HEK293 (cell line): ENCODE measurements at regions not wholly inside any gene's neighbourhood (a gene's known extent, or its start where the extent isn't known, plus 50 kb on each side); places are given as distances from the start of the nearest gene placed in this dataset.

Experiments
- CTCF ChIA-PET: fragments of 350-600 bp; formaldehyde crosslinking; extraction: SDS; loops from one replicate; lab custom pipeline; 2021; ENCODE audit warnings: antibody characterized with exemption; lab: Yijun Ruan, JAX
- POLR2A ChIA-PET: fragments of 300-600 bp; formaldehyde crosslinking; extraction: SDS; loops from one replicate; lab custom pipeline; 2020; ENCODE audit warnings: antibody characterized with exemption, inconsistent platforms; lab: Yijun Ruan, JAX
- H3K27ac ChIP-seq: fragments of 200-500 bp; sonication (Bioruptor generic); 2 replicates; pipeline ENCODE4 v1.5.1; 2014; ENCODE audit warnings: low read depth, low read length, control low read depth, inconsistent platforms; ENCODE audit errors: extremely low read depth
- H3K36me3 ChIP-seq, 2 experiments: fragments of 200-500 bp in 1 of 2; sonication (Bioruptor generic) in 1 of 2; 1 replicate in 1 of 2; 2 replicates in 1 of 2; pipeline ENCODE4 v1.5.1; 2014 to 2017; ENCODE audit warnings: inconsistent platforms in 2 of 2, low read length in 2 of 2; ENCODE audit not compliant: control insufficient read depth in 2 of 2, insufficient read depth in 1 of 2
- H3K4me1 ChIP-seq: fragments of 200-500 bp; sonication (Bioruptor generic); 2 replicates; pipeline ENCODE4 v1.5.1; 2014; ENCODE audit warnings: mild to moderate bottlenecking, low read length, inconsistent platforms; ENCODE audit not compliant: control insufficient read depth, insufficient read depth
- H3K4me3 ChIP-seq: 2 replicates; pipeline ENCODE4 v1.5.1; 2011; ENCODE audit warnings: low read depth, mild to moderate bottlenecking, control low read depth, low read length, moderate library complexity
- H3K9me3 ChIP-seq: fragments of 200-500 bp; sonication (Bioruptor generic); 2 replicates; pipeline ENCODE4 v1.5.1; 2014; ENCODE audit warnings: low read depth, low read length, inconsistent platforms; ENCODE audit not compliant: control insufficient read depth, insufficient read depth
- EGR2 ChIP-seq: fragments of 450-650 bp; formaldehyde crosslinking; IDR thresholded peaks from 2 replicates; pipeline ENCODE4 v1.5.1; 2016; ENCODE audit warnings: low read depth, missing biosample characterization, missing genetic modification characterization
- GLI4 ChIP-seq: fragments of 450-650 bp; formaldehyde crosslinking; IDR thresholded peaks from 2 replicates; pipeline ENCODE4 v1.5.1; 2016; ENCODE audit warnings: missing biosample characterization, missing genetic modification characterization
- GLIS2 ChIP-seq: fragments of 450-650 bp; formaldehyde crosslinking; IDR thresholded peaks from 2 replicates; pipeline ENCODE4 v1.5.1; 2016; ENCODE audit warnings: missing biosample characterization, missing genetic modification characterization
- WT1 ChIP-seq: fragments of 450-650 bp; formaldehyde crosslinking; IDR thresholded peaks from 2 replicates; pipeline ENCODE4 v1.5.1; 2016; ENCODE audit warnings: missing biosample characterization, missing genetic modification characterization
- ZNF114 ChIP-seq: fragments of 450-650 bp; formaldehyde crosslinking; IDR thresholded peaks from 2 replicates; pipeline ENCODE4 v1.5.0; 2017; ENCODE audit warnings: missing biosample characterization, missing genetic modification characterization
- ZNF121 ChIP-seq: fragments of 450-650 bp; formaldehyde crosslinking; IDR thresholded peaks from 2 replicates; pipeline ENCODE4 v1.5.1; 2016; ENCODE audit warnings: missing biosample characterization, missing genetic modification characterization
- ZNF132 ChIP-seq: fragments of 450-650 bp; formaldehyde crosslinking; IDR thresholded peaks from 2 replicates; pipeline ENCODE4 v1.5.1; 2017; ENCODE audit warnings: missing biosample characterization, missing genetic modification characterization, borderline replicate concordance
- ZNF138 ChIP-seq: fragments of 450-650 bp; formaldehyde crosslinking; IDR thresholded peaks from 2 replicates; pipeline ENCODE4 v1.5.1; 2016; ENCODE audit warnings: missing biosample characterization, missing genetic modification characterization, borderline replicate concordance
- ZNF146 ChIP-seq: fragments of 450-650 bp; formaldehyde crosslinking; IDR thresholded peaks from 2 replicates; pipeline ENCODE4 v1.5.1; 2016; ENCODE audit warnings: missing biosample characterization, missing genetic modification characterization
- ZNF184 ChIP-seq: fragments of 450-650 bp; IDR thresholded peaks from 2 replicates; pipeline ENCODE4 v1.5.1; 2018; ENCODE audit warnings: missing biosample characterization, mild to moderate bottlenecking, missing genetic modification characterization
- ZNF292 ChIP-seq: fragments of 450-650 bp; formaldehyde crosslinking; IDR thresholded peaks from 2 replicates; pipeline ENCODE4 v1.5.1; 2016; ENCODE audit warnings: low read depth, missing biosample characterization, missing genetic modification characterization, borderline replicate concordance
- ZNF521 ChIP-seq: fragments of 450-650 bp; formaldehyde crosslinking; IDR thresholded peaks from 2 replicates; pipeline ENCODE4 v1.5.1; 2017; ENCODE audit warnings: missing biosample characterization, mild to moderate bottlenecking, missing genetic modification characterization
- ZNF530 ChIP-seq: fragments of 450-650 bp; formaldehyde crosslinking; IDR thresholded peaks from 2 replicates; pipeline ENCODE4 v1.5.1; 2016; ENCODE audit warnings: low read depth, missing biosample characterization, missing genetic modification characterization
- ZNF548 ChIP-seq: fragments of 450-650 bp; formaldehyde crosslinking; IDR thresholded peaks from 2 replicates; pipeline ENCODE4 v1.5.1; 2016; ENCODE audit warnings: missing biosample characterization, missing genetic modification characterization
- ZNF549 ChIP-seq: fragments of 450-650 bp; IDR thresholded peaks from 2 replicates; pipeline ENCODE4 v1.5.1; 2018; ENCODE audit warnings: missing biosample characterization, missing genetic modification characterization, mild to moderate bottlenecking, inconsistent platforms, moderate library complexity
- ZNF571 ChIP-seq: fragments of 450-650 bp; formaldehyde crosslinking; IDR thresholded peaks from 2 replicates; pipeline ENCODE4 v1.5.0; 2017; ENCODE audit warnings: missing biosample characterization, missing genetic modification characterization
- ZNF660 ChIP-seq: fragments of 450-650 bp; IDR thresholded peaks from 2 replicates; pipeline ENCODE4 v1.5.1; 2018; ENCODE audit warnings: missing biosample characterization, mild to moderate bottlenecking, missing genetic modification characterization
- ZNF670 ChIP-seq: fragments of 450-650 bp; formaldehyde crosslinking; IDR thresholded peaks from 2 replicates; pipeline ENCODE4 v1.5.1; 2016; ENCODE audit warnings: missing biosample characterization, missing genetic modification characterization, low read depth
- TF ChIP-seq, protein P1 (sequence below): fragments of 450-650 bp; formaldehyde crosslinking; IDR thresholded peaks from 2 replicates; pipeline ENCODE4 v1.5.1; 2016; ENCODE audit warnings: missing biosample characterization, missing genetic modification characterization
- TF ChIP-seq, protein P2 (sequence below): fragments of 450-650 bp; formaldehyde crosslinking; IDR thresholded peaks from 2 replicates; pipeline ENCODE4 v1.5.1; 2016; ENCODE audit warnings: missing biosample characterization, missing genetic modification characterization
- TF ChIP-seq, protein P3 (sequence below): fragments of 450-650 bp; formaldehyde crosslinking; IDR thresholded peaks from 2 replicates; pipeline ENCODE4 v1.5.1; 2016; ENCODE audit warnings: missing biosample characterization, missing genetic modification characterization
- TF ChIP-seq, protein P4 (sequence below): fragments of 450-650 bp; formaldehyde crosslinking; IDR thresholded peaks from 2 replicates; pipeline ENCODE4 v1.5.1; 2016; ENCODE audit warnings: missing biosample characterization, missing genetic modification characterization
- TF ChIP-seq, protein P5 (sequence below): fragments of 450-650 bp; formaldehyde crosslinking; IDR thresholded peaks from 2 replicates; pipeline ENCODE4 v1.5.1; 2016; ENCODE audit warnings: missing biosample characterization, missing genetic modification characterization
- TF ChIP-seq, protein P6 (sequence below): sonication (generic); formaldehyde crosslinking; IDR thresholded peaks from 2 replicates; pipeline ENCODE4 v1.8.1; 2022; ENCODE audit warnings: mild to moderate bottlenecking, moderate library complexity, missing genetic modification reagents
- TF ChIP-seq, protein P7 (sequence below): fragments of 450-650 bp; formaldehyde crosslinking; IDR thresholded peaks from 2 replicates; pipeline ENCODE4 v1.5.1; 2016; ENCODE audit warnings: missing biosample characterization, missing genetic modification characterization

DNA sequence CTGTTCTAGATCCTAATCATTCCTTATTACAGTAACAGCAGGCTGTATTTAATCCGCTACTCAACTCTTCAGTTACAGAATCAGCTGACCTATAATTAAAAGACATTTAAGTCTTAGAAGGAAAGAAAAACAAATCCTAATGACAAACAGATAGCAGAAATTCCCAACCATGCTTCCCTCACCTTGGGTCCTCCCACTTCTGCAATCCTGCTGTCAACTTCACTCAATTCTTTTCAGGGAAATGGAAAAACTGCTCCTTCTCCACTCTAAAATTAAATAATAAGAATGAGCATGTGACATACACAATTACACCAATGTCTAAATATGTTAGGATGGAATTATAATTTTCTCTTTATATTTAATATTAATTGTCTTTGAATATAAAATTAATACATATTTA lies 182.6 kb upstream of the LYPLAL1 start:
- H3K4me3 ChIP-seq, result no peak overlapping the region
- CTCF ChIA-PET, result no interaction called here
- POLR2A ChIA-PET, result no interaction called here
- H3K36me3 ChIP-seq, result no peaks in the 10 kb centered on the region
- no peak overlapping the region for H3K27ac ChIP-seq
- no peaks in the 10 kb centered on the region for H3K4me1 ChIP-seq
- H3K9me3 ChIP-seq, result no peaks in the 10 kb centered on the region
- no peak for TF ChIP-seq ZNF530 (tag by site-specific recombination)
- no peak for TF ChIP-seq ZNF132 (tag by site-specific recombination)
- TF ChIP-seq, protein P1, sequence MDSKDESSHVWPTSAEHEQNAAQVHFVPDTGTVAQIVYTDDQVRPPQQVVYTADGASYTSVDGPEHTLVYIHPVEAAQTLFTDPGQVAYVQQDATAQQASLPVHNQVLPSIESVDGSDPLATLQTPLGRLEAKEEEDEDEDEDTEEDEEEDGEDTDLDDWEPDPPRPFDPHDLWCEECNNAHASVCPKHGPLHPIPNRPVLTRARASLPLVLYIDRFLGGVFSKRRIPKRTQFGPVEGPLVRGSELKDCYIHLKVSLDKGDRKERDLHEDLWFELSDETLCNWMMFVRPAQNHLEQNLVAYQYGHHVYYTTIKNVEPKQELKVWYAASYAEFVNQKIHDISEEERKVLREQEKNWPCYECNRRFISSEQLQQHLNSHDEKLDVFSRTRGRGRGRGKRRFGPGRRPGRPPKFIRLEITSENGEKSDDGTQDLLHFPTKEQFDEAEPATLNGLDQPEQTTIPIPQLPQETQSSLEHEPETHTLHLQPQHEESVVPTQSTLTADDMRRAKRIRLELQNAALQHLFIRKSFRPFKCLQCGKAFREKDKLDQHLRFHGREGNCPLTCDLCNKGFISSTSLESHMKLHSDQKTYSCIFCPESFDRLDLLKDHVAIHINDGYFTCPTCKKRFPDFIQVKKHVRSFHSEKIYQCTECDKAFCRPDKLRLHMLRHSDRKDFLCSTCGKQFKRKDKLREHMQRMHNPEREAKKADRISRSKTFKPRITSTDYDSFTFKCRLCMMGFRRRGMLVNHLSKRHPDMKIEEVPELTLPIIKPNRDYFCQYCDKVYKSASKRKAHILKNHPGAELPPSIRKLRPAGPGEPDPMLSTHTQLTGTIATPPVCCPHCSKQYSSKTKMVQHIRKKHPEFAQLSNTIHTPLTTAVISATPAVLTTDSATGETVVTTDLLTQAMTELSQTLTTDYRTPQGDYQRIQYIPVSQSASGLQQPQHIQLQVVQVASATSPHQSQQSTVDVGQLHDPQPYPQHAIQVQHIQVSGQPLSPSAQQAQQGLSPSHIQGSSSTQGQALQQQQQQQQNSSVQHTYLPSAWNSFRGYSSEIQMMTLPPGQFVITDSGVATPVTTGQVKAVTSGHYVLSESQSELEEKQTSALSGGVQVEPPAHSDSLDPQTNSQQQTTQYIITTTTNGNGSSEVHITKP (tag by site-specific recombination), result no peak
- TF ChIP-seq ZNF548, result no peak
- TF ChIP-seq ZNF660 (tag by site-specific recombination), result no peak
- TF ChIP-seq, protein P2, sequence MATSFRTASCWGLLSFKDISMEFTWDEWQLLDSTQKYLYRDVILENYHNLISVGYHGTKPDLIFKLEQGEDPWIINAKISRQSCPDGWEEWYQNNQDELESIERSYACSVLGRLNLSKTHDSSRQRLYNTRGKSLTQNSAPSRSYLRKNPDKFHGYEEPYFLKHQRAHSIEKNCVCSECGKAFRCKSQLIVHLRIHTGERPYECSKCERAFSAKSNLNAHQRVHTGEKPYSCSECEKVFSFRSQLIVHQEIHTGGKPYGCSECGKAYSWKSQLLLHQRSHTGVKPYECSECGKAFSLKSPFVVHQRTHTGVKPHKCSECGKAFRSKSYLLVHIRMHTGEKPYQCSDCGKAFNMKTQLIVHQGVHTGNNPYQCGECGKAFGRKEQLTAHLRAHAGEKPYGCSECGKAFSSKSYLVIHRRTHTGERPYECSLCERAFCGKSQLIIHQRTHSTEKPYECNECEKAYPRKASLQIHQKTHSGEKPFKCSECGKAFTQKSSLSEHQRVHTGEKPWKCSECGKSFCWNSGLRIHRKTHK (tag by site-specific recombination), result no peak
- TF ChIP-seq GLIS2, result no peak
- TF ChIP-seq ZNF184 (tag by site-specific recombination), result no peak
- TF ChIP-seq, protein P3, sequence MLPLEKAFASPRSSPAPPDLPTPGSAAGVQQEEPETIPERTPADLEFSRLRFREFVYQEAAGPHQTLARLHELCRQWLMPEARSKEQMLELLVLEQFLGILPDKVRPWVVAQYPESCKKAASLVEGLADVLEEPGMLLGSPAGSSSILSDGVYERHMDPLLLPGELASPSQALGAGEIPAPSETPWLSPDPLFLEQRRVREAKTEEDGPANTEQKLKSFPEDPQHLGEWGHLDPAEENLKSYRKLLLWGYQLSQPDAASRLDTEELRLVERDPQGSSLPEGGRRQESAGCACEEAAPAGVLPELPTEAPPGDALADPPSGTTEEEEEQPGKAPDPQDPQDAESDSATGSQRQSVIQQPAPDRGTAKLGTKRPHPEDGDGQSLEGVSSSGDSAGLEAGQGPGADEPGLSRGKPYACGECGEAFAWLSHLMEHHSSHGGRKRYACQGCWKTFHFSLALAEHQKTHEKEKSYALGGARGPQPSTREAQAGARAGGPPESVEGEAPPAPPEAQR (tag by site-specific recombination), result no peak
- TF ChIP-seq ZNF121, result no peak
- TF ChIP-seq, protein P4, sequence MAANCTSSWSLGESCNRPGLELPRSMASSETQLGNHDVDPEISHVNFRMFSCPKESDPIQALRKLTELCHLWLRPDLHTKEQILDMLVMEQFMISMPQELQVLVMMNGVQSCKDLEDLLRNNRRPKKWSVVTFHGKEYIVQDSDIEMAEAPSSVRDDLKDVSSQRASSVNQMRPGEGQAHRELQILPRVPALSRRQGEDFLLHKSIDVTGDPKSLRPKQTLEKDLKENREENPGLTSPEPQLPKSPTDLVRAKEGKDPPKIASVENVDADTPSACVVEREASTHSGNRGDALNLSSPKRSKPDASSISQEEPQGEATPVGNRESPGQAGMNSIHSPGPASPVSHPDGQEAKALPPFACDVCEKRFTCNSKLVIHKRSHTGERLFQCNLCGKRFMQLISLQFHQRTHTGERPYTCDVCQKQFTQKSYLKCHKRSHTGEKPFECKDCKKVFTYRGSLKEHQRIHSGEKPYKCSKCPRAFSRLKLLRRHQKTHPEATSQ (tag by site-specific recombination), result no peak
- no peak for TF ChIP-seq ZNF670 (tag by site-specific recombination)
- TF ChIP-seq EGR2, result no peak
- TF ChIP-seq ZNF146 (tag by site-specific recombination), result no peak

DNA sequence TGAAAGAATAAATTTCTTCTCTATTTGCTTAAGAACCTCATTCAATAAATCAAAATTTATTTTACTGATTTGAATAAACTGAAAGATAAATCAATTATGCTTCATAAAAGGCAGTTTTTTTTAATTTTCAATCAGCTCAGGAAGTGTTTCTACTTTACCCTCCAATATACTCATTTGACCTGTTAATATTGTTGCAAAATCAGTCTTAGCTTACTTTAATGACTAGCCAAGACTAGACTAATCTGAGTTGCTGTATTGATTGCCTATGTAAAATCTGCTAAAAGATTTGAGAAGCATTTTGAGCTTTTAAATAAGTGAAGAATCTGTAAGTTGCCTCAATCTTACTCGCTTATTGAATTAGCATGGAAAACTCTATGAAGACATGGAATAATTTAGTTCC lies 179.1 kb upstream of the LYPLAL1 start:
- no peak overlapping the region for H3K27ac ChIP-seq
- CTCF ChIA-PET, result interaction anchor here (0.6 kb wide), 2 partner anchors 179 to 669 kb away, joined by 3 read pairs; no protein-coding TSS in a partner anchor
- H3K4me1 ChIP-seq, result no peaks in the 10 kb centered on the region
- no peak overlapping the region for H3K4me3 ChIP-seq
- H3K36me3 ChIP-seq, result no peaks in the 10 kb centered on the region
- no peaks in the 10 kb centered on the region for H3K9me3 ChIP-seq
- POLR2A ChIA-PET, result no interaction called here
- no peak for TF ChIP-seq ZNF571 (tag by site-specific recombination)
- TF ChIP-seq, protein P5, sequence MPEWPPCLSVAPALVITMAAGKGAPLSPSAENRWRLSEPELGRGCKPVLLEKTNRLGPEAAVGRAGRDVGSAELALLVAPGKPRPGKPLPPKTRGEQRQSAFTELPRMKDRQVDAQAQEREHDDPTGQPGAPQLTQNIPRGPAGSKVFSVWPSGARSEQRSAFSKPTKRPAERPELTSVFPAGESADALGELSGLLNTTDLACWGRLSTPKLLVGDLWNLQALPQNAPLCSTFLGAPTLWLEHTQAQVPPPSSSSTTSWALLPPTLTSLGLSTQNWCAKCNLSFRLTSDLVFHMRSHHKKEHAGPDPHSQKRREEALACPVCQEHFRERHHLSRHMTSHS (tag by site-specific recombination), result no peak
- TF ChIP-seq ZNF549, result no peak
- no peak for TF ChIP-seq ZNF292 (tag by site-specific recombination)
- no peak for TF ChIP-seq ZNF521
- no peak for TF ChIP-seq ZNF114 (tag by site-specific recombination)
- TF ChIP-seq ZNF138 (tag by site-specific recombination), result no peak
- TF ChIP-seq GLI4 (tag by site-specific recombination), result no peak
- TF ChIP-seq, protein P6, sequence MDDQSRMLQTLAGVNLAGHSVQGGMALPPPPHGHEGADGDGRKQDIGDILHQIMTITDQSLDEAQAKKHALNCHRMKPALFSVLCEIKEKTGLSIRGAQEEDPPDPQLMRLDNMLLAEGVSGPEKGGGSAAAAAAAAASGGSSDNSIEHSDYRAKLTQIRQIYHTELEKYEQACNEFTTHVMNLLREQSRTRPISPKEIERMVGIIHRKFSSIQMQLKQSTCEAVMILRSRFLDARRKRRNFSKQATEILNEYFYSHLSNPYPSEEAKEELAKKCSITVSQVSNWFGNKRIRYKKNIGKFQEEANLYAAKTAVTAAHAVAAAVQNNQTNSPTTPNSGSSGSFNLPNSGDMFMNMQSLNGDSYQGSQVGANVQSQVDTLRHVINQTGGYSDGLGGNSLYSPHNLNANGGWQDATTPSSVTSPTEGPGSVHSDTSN (CRISPR knock-in tag), result no peak
- TF ChIP-seq WT1 (tag by site-specific recombination), result no peak
- TF ChIP-seq, protein P7, sequence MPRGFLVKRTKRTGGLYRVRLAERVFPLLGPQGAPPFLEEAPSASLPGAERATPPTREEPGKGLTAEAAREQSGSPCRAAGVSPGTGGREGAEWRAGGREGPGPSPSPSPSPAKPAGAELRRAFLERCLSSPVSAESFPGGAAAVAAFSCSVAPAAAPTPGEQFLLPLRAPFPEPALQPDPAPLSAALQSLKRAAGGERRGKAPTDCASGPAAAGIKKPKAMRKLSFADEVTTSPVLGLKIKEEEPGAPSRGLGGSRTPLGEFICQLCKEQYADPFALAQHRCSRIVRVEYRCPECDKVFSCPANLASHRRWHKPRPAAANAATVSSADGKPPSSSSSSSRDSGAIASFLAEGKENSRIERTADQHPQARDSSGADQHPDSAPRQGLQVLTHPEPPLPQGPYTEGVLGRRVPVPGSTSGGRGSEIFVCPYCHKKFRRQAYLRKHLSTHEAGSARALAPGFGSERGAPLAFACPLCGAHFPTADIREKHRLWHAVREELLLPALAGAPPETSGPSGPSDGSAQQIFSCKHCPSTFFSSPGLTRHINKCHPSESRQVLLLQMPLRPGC, result no peak
- no peak for TF ChIP-seq ZNF146 (tag by site-specific recombination)
